Neural progenitor cell (in vitro differentiated cells): ENCODE measurements at regions not wholly inside any gene's neighbourhood (a gene's known extent, or its start where the extent isn't known, plus 50 kb on each side); places are given as distances from the start of the nearest gene placed in this dataset.

Source experiments
- CTCF ChIP-seq: fragments of 200-600 bp; sonication (generic); IDR thresholded peaks from 2 replicates; pipeline ENCODE4 v1.5.1; 2017; ENCODE audit warnings: antibody characterized with exemption, mild to moderate bottlenecking
- EZH2 ChIP-seq: fragments of 200-600 bp; sonication (generic); IDR thresholded peaks from 2 replicates; pipeline ENCODE4 v1.6.1; 2017; ENCODE audit warnings: antibody characterized with exemption, mild to moderate bottlenecking, moderate library complexity

GRCh38 chr6:150704447-150705192 is 104.9 kb downstream of the PLEKHG1 start:
- TF ChIP-seq EZH2: no peak
- TF ChIP-seq CTCF: no peak
